ENCODE measurements at regions not wholly inside any gene's neighbourhood (a gene's known extent, or its start where the extent isn't known, plus 50 kb on each side); places are given as distances from the start of the nearest gene placed in this dataset.

GRCh38 chr9:81224166-81225081, 464.9 kb downstream of the TLE1 start:
- TF ChIP-seq FOXP2 (optimal IDR thresholded peaks at IDR 0.05; ENCODE audit: control extremely low read depth, extremely low read length, insufficient read depth) (no peak), EZH2 (IDR thresholded peaks at IDR 0.05) (no peak), POLR2AphosphoS5 (IDR thresholded peaks at IDR 0.05; ENCODE audit: borderline replicate concordance, low read depth, low read length) (no peak)
